ENCODE measurements at regions not wholly inside any gene's neighbourhood (a gene's known extent, or its start where the extent isn't known, plus 50 kb on each side); places are given as distances from the start of the nearest gene placed in this dataset.
"Not testable (repeated sequence)": the region's sequence is repeated elsewhere in the genome, so short reads cannot be mapped to it uniquely, and the experiment has no call there.

GRCh38 chr15:70375586-70375985 is 277.9 kb upstream of the TLE3 start:
- no peak for DNase-seq

- no peak for DNase-seq
Observed at GRCh38 chr15:70375006-70375431, 277.3 kb upstream of the TLE3 start.

GRCh38 chr15:70374096-70374495 is 276.4 kb upstream of the TLE3 start:
- DNase-seq, result no peak

- DNase-seq, result not testable (repeated sequence)
Observed at GRCh38 chr15:70373439-70373838, 275.7 kb upstream of the TLE3 start.

- not testable (repeated sequence) for DNase-seq
Observed at GRCh38 chr15:70367913-70368705, 270.4 kb upstream of the TLE3 start.

GRCh38 chr15:70364023-70364422 is 266.3 kb upstream of the TLE3 start:
- DNase-seq, result not testable (repeated sequence)

GRCh38 chr15:70362886-70363285 is 265.2 kb upstream of the TLE3 start:
- peak in 1 of 2 donors; percentile 29 for DNase-seq

GRCh38 chr15:70362350-70362749 is 264.6 kb upstream of the TLE3 start:
- DNase-seq, result no peak

- no peak for DNase-seq
Observed at GRCh38 chr15:70361891-70362290, 264.2 kb upstream of the TLE3 start.

- no peak for DNase-seq
Observed at GRCh38 chr15:70361106-70361505, 263.4 kb upstream of the TLE3 start.

GRCh38 chr15:70358871-70359647 is 261.3 kb upstream of the TLE3 start:
- no peak for DNase-seq

GRCh38 chr15:70358011-70358819 is 260.5 kb upstream of the TLE3 start:
- no peak for DNase-seq

GRCh38 chr15:70357453-70357852 is 259.7 kb upstream of the TLE3 start:
- DNase-seq, result no peak

- DNase-seq, result no peak
Observed at GRCh38 chr15:70356919-70357318, 259.2 kb upstream of the TLE3 start.

GRCh38 chr15:70356062-70356860 is 258.5 kb upstream of the TLE3 start:
- DNase-seq, result no peak

- DNase-seq, result no peak
Observed at GRCh38 chr15:70355275-70355795, 257.6 kb upstream of the TLE3 start.

GRCh38 chr15:70354346-70354905 is 256.7 kb upstream of the TLE3 start:
- no peak for DNase-seq

- DNase-seq, result no peak
Observed at GRCh38 chr15:70353606-70354345, 256.1 kb upstream of the TLE3 start.

- no peak for DNase-seq
Observed at GRCh38 chr15:70351941-70352774, 254.4 kb upstream of the TLE3 start.
